ENCODE measurements at regions not wholly inside any gene's neighbourhood (a gene's known extent, or its start where the extent isn't known, plus 50 kb on each side); places are given as distances from the start of the nearest gene placed in this dataset.

DNA sequence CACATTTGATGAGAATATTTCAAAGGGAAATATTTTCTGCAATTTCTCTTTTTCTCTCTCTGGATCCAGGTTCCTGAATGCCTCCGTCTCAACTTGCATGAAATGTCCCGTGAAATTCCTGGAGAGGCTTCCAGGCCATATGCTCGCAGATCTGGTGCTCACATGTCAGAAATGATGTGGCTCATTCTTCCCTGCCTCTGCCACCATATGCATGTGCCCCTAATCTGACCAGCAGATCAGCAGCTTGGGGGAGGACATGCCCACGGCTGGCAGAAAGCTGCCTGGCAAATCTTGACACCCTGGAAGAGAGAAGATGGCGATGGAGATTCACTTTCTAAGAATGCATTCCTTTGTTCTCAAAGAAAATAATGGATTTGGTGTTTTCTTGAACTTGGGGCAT lies 490.7 kb downstream of the RPS24 start:
- no peak for TF ChIP-seq CEBPB (IDR thresholded peaks at IDR 0.05)
- no peak for TF ChIP-seq RAD21 (IDR thresholded peaks at IDR 0.05; ENCODE audit: low read depth)
- no peak for TF ChIP-seq EGR1 (IDR thresholded peaks at IDR 0.05)
- TF ChIP-seq, protein P1, sequence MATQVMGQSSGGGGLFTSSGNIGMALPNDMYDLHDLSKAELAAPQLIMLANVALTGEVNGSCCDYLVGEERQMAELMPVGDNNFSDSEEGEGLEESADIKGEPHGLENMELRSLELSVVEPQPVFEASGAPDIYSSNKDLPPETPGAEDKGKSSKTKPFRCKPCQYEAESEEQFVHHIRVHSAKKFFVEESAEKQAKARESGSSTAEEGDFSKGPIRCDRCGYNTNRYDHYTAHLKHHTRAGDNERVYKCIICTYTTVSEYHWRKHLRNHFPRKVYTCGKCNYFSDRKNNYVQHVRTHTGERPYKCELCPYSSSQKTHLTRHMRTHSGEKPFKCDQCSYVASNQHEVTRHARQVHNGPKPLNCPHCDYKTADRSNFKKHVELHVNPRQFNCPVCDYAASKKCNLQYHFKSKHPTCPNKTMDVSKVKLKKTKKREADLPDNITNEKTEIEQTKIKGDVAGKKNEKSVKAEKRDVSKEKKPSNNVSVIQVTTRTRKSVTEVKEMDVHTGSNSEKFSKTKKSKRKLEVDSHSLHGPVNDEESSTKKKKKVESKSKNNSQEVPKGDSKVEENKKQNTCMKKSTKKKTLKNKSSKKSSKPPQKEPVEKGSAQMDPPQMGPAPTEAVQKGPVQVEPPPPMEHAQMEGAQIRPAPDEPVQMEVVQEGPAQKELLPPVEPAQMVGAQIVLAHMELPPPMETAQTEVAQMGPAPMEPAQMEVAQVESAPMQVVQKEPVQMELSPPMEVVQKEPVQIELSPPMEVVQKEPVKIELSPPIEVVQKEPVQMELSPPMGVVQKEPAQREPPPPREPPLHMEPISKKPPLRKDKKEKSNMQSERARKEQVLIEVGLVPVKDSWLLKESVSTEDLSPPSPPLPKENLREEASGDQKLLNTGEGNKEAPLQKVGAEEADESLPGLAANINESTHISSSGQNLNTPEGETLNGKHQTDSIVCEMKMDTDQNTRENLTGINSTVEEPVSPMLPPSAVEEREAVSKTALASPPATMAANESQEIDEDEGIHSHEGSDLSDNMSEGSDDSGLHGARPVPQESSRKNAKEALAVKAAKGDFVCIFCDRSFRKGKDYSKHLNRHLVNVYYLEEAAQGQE (IDR thresholded peaks at IDR 0.05; ENCODE audit: low read depth): no peak
- no peak for TF ChIP-seq FOXM1 (IDR thresholded peaks at IDR 0.05; ENCODE audit: borderline replicate concordance, low read depth)
- no peak for TF ChIP-seq TAF1 (IDR thresholded peaks at IDR 0.05; ENCODE audit: low read depth)
- TF ChIP-seq TEAD4 (IDR thresholded peaks at IDR 0.05): no peak
- TF ChIP-seq CREB1 (IDR thresholded peaks at IDR 0.05; ENCODE audit: low read depth): no peak
- TF ChIP-seq YY1 (IDR thresholded peaks at IDR 0.05; ENCODE audit: low read depth): no peak

Measured in Ishikawa (cell line).